HL-60/S4 (cell line): ENCODE measurements at regions not wholly inside any gene's neighbourhood (a gene's known extent, or its start where the extent isn't known, plus 50 kb on each side); places are given as distances from the start of the nearest gene placed in this dataset.

Experiments
- in situ Hi-C: fragments of 300-500 bp; cut with MboI; formaldehyde crosslinking; loops from 2 replicates; pipeline ENCODE4 v1.14.3; 2022; ENCODE audit warnings: low sequenced_read_pairs

DNA sequence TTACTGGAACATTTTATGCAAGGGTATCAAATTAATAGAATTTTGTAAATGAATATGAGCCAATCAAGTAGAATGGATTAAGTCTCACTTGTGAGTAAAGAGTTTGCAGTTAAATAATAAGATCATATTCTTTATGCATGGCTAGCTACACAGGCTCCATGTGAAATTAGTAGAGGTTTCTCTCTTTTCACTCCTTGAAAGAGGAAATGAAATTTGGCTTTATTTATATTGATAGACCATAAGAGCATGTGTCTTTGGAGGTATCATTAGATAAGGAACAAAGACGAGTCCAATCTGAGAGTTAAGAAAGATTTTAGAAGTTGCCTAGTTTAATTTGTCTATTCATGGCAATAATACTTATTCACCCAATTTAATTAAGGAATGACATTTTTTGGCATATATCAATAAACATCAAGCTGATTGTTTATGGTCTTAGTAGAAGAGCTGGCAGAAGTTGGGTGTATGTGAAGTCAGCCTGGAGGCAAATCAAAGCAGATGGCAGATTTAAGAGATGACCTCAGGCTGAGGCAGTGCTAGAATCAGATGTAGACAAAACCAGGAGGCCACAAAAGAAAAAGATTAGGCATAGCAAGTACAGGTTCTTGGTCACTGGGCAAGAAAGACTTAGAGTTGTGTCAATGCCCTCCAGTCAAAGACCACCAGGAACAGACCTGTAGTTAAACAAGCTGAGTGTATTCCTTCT, 406.5 kb upstream of the ARHGEF26 start:
- in situ Hi-C loops: no loop called here

DNA sequence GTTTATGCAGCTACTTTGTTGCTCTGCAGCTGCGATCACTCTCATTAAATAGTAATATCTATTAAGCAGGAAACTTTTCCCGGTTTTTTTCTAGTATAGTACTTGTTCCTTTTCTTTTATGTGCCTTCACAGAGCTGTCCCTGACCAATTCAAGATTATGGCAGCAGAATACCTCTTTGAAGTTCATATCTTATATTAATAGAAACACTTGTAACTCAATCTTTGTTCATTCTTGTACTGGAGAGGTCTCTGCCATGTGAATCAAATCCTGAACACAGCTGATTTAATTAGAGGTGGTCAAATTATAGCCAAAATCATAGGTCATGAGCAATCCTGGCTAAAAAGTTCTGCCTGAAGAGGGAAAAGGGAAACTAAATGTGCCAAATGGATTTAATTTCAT, 399.0 kb upstream of the ARHGEF26 start:
- in situ Hi-C loops: no loop called here

DNA sequence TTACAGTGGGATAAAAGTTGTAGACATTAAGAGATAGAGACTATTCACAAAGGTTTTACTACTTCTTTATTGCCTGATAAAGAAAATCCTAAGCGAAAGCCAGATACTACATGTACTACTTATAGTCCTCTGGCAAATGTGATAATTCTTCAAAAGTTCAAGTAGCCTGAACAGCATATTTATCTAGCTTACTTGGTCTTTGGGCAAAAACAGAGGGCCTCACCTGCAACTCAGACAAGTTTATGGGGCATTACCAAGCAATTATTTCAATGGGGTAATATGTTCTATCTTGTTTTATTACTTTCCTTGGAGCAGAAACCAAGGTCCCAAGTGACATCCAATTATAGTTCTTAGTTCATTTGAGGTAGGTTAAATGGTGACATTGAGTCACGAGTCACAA, 390.1 kb upstream of the ARHGEF26 start:
- in situ Hi-C loops: no loop called here

DNA sequence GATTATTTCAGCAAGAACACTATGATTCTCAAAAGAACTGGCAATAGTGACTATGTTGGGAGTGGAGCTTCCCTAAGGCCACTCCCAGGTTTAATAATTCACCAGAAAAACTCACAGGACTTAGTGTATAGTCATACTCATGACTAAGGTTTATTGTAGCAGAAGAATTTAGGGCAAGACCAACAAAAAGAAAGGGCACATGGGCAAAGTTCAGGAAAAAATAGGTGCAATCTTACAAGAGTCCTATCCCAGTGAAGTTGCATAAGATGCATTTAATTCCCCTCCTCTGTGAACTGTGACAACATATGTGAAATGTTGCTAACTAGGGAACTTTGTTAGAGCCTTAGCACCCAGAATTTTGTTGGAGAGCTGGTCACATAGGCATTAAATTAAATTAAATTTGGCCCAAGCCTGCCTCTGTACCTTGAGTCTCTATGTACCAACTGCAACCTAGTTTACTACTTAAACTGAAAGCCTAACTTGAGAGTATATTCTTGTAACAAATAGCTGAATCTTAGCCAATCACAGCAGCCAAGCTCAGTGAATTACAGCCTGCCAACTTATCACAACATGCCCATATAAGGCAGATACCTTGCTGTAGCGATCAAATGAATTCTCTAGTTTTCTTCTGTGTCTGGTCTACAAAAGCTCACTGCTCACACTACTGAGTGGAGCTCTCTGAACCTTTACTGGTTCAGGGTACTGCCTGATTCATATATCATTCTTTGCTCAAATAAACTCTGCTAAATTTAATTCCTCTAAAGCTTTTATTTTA, 386.2 kb upstream of the ARHGEF26 start:
- in situ Hi-C loops: no loop called here

DNA sequence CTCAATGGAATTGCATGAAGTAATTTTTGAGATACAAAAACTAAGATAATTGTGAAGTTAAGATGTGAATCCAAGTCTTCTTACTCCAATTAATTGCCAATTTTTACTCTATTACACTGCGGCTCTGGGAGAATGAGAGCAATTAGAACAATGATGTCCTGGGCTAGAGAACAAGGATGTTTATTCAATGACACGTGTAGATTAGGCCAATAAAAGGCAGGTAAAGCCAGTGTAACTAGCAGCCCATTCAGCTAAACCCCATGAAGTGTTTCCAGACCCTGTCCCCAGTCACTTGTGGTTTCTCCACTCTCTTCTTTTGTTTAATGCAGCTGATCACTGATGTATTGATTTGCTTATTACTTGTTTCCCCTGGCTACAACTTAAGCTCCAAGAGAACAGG, 381.1 kb upstream of the ARHGEF26 start:
- in situ Hi-C loops: no loop called here

DNA sequence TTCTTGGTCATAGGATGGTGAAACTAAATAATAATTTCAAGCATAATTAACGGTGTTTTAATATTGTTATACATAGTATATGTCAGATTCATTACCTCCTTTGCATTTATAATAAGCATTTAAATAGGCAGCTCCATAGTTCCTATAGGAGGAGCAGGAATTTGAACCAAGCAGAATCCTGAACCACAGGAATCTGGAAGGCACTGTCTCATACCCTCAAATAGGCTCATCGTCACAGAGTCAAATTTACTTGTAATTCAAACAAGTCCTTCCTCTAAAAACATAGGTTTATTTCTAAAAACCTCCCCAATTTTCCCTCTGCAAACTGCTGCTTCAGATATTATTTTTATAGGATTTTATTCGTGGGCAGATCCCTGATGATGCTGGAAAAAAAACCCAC, 376.3 kb upstream of the ARHGEF26 start:
- in situ Hi-C loops: no loop called here

DNA sequence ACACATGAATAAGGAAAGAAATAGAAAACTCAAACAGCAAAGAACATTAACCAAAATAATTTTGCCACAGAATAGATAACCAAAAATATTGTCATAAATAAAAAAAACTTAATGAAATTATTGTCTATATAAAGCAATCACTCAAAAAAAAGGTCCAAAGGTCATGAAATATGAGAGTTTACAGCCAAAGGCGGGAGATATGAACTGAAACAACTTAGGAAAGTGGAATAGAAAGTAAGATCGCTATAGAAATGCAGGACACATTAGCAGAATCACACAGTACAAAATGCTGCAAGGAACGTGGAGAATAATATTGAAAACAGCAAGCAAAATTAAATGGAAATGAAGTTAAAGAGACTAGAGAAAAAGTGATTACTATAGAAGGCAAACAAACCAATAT, 375.0 kb upstream of the ARHGEF26 start:
- in situ Hi-C loops: no loop called here

DNA sequence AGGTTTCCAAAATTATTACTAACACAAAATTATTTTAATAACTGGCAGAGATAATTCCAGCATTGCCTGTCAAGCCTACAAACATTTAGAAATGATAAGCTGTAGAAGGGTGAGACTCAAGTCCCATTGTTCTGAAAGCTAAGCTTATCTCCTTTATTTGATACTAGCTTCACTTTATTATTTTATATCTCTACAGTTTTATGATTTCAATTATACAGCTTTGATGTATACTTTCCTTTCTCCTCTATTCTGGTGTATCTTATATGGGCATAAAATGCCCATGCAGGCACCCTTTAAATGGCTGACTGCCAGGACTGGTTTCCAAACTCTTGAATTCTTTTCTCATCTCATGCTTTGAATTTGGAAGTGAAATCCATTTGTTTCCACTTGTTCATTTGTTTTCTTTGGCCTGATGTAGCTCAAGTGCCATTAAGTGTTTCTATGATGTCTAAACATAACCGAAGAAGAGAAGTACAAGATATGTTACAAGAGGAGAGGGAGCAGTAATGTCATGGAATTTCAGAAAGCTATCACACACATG, 372.1 kb upstream of the ARHGEF26 start:
- in situ Hi-C loops: no loop called here

DNA sequence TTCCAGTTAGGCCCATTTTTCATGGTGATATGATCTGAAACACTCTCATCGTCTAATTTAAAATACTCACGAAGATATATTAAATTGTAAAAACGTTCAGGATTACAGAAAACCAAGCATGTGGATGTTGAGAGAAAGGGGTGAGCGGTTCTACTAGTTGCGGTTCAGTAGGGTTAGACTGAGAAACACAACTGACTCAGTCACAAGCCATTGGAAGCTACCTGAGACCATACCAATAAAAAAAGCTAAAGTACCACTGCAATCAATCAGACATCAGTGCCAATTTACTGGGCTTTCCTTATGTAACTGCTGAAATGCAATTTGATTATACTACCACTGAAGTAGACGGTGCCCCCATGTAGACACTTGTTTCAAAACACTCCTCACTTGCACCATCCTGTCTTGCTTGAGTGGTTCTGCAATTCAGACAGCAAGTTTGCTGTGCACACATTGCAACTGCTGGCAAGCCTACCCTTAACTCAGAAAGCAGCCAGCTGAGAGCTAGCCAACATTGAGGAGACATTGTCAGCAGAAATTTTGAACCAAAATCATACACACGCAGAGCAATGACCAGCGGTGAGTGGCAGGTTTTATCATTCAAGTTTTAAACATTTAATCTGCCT, 368.7 kb upstream of the ARHGEF26 start:
- in situ Hi-C loops: no loop called here

DNA sequence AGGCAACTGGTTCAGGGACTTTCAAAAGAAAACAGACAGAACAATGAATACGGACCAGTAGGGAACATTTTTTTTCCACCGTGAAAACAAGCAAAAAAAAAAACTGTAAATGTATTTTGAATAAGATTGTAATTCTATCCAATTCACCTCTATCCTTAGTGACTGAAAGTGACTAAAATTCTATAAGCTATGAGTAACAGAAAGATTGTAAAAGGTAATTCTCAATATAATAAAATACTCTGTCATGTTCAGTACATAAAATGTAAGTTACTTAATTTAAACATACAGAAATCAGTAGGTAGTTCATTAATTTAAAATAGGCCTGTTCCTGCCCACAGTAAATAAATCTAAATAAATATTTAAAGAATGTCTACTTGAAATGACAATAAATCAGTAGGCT, 368.2 kb upstream of the ARHGEF26 start:
- in situ Hi-C loops: no loop called here

DNA sequence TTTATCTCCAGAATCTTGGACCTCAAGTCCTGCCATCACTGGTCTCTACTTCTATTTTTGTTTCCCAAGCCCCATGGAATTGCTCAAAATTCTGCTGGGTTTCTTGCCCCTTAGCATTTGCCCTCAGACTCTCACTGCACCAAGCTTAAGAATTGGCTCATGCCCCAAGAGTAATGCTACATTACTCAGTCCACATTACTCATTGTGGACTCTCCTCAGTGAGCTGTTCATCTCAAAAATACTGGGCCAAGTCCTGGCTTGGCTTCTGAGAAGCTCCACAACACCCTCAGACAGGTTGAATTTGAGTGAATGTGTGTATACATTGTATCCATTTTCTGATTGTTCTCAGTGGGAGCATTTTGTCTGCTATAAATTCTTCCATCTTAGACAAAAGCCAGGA, 364.4 kb upstream of the ARHGEF26 start:
- in situ Hi-C loops: no loop called here

DNA sequence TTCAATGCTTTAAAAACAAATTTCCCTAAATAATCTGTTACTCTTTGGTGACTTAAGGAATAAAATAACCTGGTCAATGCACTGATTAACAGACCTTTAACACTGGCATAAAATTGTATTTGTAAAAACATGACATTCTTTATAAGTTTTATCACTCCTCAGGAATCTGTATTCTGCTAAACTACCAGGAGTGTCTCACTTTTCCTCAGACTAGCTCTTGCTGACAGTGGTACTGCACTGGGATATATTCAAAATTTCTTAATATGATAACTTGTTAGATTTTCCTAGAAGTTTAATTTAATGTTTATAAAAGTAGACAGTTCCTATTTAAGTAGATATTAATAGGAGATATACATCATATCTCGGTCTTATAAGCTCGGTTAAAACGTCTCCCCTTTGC, 363.4 kb upstream of the ARHGEF26 start:
- in situ Hi-C loops: no loop called here

DNA sequence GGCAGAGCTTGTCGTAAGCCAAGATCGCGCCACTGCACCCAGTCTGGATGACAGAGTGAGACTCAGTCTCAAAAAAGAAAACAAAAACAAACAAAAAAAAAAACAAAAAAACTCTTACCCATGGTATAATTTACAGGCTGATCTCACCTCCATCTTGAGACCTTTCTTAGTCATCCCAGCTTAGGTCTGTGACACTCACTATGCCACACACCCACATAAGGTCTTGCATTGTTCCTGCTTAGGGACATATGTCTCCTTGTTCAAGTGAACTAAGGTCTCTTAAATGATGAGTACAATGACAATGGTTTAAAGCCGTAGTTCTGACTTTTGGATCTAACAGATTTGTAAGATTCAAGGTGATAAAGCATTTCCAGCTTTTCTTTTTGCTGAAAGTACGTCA, 360.2 kb upstream of the ARHGEF26 start:
- in situ Hi-C loops: loop anchor here (10.0 kb wide), 1 partner anchor 716 kb away; no protein-coding TSS in a partner anchor

DNA sequence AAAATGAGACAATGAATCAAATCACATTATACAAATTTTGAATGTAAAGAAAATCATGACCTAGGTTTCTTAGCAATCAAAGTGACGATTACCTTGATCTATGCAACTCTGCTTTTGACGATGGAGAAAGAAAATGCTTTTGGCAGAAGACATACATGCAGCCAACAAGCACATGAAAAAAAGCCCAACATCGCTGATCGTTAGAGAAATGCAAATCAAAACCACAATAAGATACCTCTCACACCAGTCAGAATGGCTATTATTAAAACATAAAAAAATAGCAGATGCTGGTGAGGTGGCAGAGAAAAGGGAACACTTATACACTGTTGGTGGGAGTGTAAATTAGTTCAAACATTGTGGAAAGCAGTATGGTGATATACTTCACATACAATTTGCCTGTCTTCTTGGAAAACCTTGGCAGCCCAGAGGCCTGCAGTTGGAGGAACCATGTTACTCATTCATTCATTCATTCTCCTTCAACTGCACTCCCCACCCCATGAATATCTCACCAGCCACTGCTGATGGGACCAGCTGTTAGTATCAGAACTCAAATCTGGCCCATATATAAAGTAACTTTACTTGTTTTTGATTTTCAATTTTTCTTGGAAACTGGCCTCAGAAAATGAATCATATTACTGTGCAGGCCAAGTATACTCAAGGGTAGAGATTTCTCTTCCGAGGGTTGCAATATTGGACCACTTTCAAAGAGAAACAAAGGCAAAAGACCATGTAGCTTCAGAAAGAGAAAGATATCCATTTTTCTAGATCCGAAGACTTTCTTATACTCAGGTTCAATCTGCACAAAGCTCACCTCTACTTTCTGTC, 358.6 kb upstream of the ARHGEF26 start:
- in situ Hi-C loops: loop anchor here (10.0 kb wide), 1 partner anchor 718 kb away; no protein-coding TSS in a partner anchor

DNA sequence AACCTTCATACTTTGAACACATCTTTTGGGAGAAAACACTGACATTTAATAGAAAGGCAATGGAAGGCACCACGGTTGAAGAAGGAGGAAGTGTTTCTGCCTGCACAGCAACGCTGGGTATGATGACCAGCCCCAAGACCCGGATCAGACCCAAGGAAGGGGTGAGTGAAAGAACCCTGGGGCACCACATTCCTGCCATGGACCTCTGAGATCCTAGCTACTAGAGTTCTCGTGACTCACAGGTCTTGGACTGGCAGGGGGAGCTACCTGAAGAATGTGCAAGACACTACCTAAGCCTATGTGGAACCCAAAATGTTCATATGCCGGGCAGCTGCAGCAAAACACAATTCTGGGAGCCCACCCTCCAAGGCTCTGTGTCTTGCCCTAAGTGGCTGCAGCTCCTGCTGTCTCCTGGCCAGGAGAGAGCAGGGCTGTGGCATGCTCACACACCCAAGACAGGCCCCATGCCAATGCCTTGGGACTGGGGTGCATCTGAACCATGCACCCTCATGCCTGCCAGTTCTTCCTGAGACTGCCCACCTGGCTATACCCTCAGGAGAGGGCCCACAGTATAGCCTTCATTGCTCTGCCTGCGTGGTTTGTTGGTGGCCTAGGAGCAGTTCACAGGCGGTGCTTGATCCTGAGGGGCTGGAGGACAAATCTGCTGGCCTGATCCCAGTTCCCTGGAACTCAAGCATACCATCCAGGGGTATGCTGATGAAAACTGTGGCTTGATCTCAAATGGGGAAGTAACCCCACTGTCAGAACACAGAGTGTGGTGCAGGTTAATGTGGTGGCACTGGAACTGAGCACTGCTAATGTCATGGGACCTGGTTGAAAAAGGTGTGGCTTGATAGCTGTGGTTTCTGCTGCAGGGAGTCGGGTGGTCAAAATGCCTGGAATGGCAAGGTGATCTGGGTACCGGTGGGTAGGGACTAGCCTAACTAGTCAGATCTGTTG, 353.3 kb upstream of the ARHGEF26 start:
- in situ Hi-C loops: loop anchor here (10.0 kb wide), 1 partner anchor 723 kb away; no protein-coding TSS in a partner anchor

DNA sequence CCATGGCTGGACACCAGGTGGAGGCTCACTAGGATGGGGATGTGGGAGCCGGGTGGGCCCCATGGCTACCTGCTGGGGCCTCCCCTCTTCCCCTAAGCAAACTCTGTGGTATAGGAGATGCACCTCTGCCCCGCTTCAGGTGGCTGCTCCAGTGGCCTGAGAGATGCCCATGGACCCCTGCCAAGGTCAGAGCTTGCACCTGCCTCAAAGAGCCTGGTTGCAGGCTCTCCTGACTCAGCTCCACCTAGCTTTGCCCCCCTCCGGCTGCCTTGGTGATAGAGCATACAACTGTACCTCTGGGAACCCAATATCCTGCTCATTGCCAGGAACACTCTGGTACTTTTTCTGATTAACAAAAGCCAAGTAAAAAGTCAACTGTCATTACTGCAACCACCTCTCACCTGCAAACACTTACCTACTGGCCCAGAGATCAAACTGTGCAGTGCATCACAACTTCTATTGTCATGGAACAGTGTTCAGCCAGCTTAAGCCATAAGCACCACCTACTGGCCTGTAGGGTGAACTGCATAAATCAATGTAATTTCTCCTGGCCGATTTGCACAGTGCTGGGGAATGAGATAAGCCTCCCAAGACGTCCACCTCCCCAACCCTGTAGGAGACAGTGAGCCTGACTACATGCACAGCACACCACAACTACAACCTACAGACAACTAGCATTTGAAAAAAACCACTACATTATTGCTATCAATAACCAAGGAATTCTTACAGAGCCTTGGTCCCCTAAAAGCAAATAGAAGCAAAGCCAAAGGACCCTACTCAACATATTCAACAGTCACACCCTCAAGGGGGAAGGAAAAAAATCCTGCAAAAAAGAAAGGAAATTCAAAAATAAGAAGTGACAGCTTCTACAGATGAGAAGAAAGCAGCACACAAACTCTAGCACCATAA, 352.4 kb upstream of the ARHGEF26 start:
- in situ Hi-C loops: loop anchor here (10.0 kb wide), 1 partner anchor 724 kb away; no protein-coding TSS in a partner anchor

DNA sequence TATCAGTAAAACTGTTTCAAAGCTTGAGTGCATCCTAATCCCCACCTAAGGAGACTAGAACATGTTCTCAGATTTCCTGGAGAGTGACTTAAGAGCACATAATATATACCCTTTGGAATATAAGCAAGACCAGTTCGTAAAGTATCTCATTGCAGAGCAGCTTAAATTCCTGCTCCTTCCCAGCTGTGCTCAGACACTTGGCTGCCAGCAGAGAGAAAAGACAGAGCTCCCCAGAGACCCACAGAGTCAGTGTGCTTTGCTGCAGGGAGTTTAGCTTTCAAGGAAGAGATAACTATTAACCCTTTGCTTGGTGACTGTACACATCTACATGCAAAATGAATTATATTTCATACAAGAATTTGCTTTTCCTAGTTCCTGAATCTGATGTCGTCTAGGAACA, 338.1 kb upstream of the ARHGEF26 start:
- in situ Hi-C loops: no loop called here

DNA sequence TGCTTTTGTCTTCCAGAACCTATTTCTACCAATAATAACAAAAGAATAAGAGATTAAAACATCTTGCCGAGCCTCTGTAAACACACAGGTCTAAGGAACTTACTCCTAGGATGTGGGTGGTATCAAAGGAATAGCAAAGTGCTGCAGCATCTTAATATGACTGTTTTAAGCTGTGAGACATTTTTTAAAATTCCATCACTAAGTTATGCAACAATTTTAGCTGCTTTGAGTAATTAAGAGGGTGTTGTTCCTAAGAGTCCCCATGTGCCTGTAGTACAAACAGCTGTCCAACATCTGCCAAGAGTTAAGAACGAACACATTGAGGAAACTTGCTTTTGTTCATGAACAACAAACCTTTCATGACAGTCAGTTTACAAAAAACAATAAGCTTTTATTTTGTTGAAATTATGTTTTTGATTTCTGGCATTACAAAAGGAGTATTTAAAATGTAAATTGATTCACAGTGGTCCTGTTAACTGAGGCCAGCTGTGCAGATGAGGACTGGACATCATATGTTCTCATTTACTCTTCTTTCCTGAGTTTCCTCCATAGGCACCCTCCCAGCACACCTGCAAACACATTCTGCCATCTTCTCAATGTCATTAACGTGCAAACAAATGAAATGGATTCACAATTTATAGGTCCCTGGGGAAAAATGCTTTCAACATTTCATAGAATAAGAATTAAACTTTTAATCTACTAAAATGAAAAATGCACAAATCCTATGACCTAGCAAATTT, 337.3 kb upstream of the ARHGEF26 start:
- in situ Hi-C loops: no loop called here
